ENCODE measurements at regions not wholly inside any gene's neighbourhood (a gene's known extent, or its start where the extent isn't known, plus 50 kb on each side); places are given as distances from the start of the nearest gene placed in this dataset.

DNA sequence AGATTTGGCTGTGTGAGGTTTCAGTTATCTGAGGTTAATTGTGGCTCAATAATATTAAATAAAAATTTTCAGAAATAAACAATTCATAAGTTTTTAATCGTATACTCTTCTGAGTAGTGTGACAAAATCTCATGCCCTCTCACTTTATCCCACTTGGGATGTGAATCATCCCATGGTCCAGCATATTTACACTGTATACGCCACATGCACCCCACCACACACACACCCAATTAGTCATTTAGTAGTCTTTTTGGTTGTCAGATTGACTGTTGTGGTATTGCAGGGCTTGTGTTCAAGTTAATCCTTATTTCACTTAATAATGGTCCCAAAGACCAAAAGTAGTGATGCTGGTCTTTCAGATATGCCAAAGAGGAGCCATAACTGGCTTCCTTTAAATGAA lies 66.4 kb upstream of the PCDH9 start:
- DNase-seq = no peak

DNA sequence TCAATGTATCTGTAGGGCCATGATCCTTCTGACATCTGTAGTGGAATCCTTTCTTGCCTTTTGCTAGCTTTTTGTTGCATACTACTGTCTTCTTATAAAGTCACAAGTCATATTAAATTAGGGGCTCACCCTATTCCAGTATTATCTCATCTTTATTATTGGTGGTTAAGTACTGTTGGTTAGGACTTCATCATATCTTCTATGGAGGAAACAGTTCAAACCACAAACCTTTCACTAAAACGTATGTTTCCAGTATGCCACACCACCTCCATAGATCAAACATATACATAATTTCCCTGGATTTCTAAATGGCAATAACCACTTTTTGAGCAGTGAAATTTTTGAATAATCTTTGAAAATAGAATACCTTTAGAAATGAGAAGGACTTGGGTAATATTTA lies 62.8 kb upstream of the PCDH9 start:
- no peak for DNase-seq

DNA sequence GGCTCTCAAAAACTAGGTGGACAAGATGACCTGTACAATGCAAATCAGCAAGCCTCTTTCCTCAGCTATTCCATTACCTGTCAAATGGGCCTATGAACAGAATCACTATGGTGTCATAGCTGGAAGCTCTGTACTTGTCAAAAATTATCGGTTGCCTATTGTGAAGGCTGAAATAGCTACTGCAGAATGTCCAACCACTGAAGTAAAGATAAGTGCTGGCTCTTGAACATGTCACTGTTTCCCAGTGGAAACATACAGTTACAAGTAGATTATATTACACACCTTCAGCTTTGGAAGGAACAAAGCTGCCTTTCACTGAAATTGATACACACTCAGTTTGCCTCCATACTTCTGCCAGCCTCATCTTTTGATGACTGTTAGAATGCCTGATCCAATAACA lies 55.5 kb upstream of the PCDH9 start:
- DNase-seq = no peak

DNA sequence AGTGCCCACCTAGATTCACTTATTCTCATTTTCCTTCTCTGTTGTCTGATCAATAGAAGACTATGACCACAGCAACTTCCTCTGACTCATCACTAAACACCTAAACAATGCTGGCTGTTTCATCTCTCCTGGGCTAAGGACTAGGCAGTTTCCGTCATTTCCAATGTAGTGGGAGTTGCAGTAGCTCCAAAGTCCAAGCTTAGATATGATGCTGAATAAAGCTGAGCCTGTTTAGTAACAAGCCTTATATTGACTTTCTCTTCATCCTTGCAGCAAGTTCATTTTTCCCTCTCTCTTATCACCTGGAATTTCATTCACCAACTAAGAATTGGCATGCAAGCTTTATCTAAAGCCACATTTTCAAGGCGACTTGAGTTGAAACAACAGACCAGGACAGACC lies 53.5 kb upstream of the PCDH9 start:
- no peak for DNase-seq

DNA sequence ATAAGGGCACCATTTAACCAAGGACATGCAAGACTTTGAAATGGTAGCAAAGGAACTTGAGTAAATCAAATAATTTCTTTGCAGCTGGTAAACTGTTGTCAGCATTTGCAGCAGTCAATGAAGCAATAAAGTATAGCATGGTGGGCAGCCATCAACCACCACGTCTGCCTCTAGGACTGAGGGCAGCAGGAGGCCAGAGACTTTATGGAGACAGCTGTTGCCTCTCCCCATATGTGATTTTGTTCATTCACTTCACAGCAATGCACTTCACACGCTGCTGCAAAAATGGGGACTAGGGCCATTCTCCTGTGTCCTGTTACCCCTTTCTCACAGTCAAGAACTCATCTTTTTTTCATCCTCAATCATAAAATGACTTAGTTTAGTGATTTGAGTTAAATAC lies 51.3 kb upstream of the PCDH9 start:
- no peak for DNase-seq
